ENCODE measurements at regions not wholly inside any gene's neighbourhood (a gene's known extent, or its start where the extent isn't known, plus 50 kb on each side); places are given as distances from the start of the nearest gene placed in this dataset.

DNA sequence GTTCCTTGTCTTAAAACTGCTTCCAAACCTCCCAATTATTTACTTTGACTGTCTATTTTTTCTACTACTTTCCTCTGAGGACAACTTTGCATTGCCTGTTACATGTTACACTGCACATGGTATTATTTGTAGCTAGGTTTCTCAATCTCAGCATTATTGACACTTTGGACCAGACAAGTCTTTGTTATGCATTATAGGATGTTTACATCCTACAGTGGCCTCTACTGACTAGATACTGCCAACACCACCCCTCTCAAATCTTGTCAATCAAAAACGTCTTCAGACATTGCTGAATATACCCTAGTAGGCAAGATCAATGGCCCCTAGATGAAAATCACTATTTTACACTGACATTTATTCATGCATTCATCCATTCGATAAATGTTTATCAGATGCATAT, 129.6 kb upstream of the DNAJC10 start:
- TF ChIP-seq, protein P1, sequence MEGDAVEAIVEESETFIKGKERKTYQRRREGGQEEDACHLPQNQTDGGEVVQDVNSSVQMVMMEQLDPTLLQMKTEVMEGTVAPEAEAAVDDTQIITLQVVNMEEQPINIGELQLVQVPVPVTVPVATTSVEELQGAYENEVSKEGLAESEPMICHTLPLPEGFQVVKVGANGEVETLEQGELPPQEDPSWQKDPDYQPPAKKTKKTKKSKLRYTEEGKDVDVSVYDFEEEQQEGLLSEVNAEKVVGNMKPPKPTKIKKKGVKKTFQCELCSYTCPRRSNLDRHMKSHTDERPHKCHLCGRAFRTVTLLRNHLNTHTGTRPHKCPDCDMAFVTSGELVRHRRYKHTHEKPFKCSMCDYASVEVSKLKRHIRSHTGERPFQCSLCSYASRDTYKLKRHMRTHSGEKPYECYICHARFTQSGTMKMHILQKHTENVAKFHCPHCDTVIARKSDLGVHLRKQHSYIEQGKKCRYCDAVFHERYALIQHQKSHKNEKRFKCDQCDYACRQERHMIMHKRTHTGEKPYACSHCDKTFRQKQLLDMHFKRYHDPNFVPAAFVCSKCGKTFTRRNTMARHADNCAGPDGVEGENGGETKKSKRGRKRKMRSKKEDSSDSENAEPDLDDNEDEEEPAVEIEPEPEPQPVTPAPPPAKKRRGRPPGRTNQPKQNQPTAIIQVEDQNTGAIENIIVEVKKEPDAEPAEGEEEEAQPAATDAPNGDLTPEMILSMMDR (conservative IDR thresholded peaks at IDR 0.05; ENCODE audit: low read length), result peak; percentile 45
- no peak for TF ChIP-seq EZH2phosphoT487 (IDR thresholded peaks at IDR 0.05; ENCODE audit: borderline replicate concordance)
